ENCODE measurements at regions not wholly inside any gene's neighbourhood (a gene's known extent, or its start where the extent isn't known, plus 50 kb on each side); places are given as distances from the start of the nearest gene placed in this dataset.

DNA sequence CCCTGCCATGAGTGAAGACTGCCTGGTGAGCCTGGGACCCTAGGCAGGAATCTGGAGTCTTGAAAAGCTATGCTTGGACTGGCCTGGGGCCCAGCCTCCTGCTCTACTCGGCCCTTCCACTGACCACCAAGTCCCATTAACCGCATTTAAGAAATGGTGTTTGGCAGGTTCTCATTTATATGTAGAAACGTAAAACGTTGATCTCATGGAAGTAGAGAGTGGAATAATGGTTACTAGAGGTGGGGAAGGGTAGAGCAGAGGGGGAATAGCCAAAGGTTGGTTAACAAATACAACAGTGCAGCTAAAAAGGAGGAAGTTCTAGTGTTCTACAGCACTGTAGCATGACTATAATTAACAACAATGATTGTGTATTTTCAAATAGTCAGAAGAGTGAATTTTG lies 72.9 kb upstream of the EED start:
- no peak for TF ChIP-seq POLR2A (IDR thresholded peaks at IDR 0.05)
- TF ChIP-seq, protein P1, sequence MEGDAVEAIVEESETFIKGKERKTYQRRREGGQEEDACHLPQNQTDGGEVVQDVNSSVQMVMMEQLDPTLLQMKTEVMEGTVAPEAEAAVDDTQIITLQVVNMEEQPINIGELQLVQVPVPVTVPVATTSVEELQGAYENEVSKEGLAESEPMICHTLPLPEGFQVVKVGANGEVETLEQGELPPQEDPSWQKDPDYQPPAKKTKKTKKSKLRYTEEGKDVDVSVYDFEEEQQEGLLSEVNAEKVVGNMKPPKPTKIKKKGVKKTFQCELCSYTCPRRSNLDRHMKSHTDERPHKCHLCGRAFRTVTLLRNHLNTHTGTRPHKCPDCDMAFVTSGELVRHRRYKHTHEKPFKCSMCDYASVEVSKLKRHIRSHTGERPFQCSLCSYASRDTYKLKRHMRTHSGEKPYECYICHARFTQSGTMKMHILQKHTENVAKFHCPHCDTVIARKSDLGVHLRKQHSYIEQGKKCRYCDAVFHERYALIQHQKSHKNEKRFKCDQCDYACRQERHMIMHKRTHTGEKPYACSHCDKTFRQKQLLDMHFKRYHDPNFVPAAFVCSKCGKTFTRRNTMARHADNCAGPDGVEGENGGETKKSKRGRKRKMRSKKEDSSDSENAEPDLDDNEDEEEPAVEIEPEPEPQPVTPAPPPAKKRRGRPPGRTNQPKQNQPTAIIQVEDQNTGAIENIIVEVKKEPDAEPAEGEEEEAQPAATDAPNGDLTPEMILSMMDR (IDR thresholded peaks at IDR 0.05) = no peak

All from uterus (tissue), 2 donors.